Neural cell (in vitro differentiated cells): ENCODE measurements at regions not wholly inside any gene's neighbourhood (a gene's known extent, or its start where the extent isn't known, plus 50 kb on each side); places are given as distances from the start of the nearest gene placed in this dataset.
A peak's percentile ranks its signal among the peaks of the same experiment; 100 is the strongest.

ENCODE experiments used
- H2AFZ ChIP-seq: fragments of 200-600, 300-800 bp; sonication (generic), shearing (Covaris generic); 2 replicates; pipeline ENCODE4 v1.6.0; 2014; ENCODE audit warnings: low read depth, mild to moderate bottlenecking, antibody characterized with exemption, low read length, moderate library complexity
- H3F3A ChIP-seq: fragments of 200-600 bp; shearing (Covaris generic); 2 replicates; pipeline ENCODE4 v1.6.1; 2016; ENCODE audit warnings: mild to moderate bottlenecking, moderate library complexity, mixed read lengths, antibody characterized with exemption, low read length; ENCODE audit not compliant: insufficient read depth, poor library complexity, severe bottlenecking
- H3K27ac ChIP-seq: fragments of 200-600, 300-800 bp; sonication (generic), shearing (Covaris generic); 2 replicates; pipeline ENCODE4 v1.5.1; 2014; ENCODE audit warnings: mild to moderate bottlenecking, low read length, moderate library complexity
- H3K27me3 ChIP-seq: fragments of 300-800, 200-600 bp; sonication (generic), shearing (Covaris generic); 2 replicates; pipeline ENCODE4 v1.6.0; 2014; ENCODE audit warnings: mild to moderate bottlenecking, low read depth, low read length, moderate library complexity; ENCODE audit not compliant: insufficient read depth
- H3K36me3 ChIP-seq: fragments of 300-800, 200-600 bp; sonication (generic), shearing (Covaris generic); 2 replicates; pipeline ENCODE4 v1.5.1; 2014; ENCODE audit warnings: mild to moderate bottlenecking, antibody characterized with exemption, low read length, moderate library complexity; ENCODE audit not compliant: insufficient read depth
- H3K4me2 ChIP-seq: fragments of 300-800, 200-600 bp; sonication (generic), shearing (Covaris generic); 2 replicates; pipeline ENCODE4 v1.6.0; 2014; ENCODE audit warnings: mild to moderate bottlenecking, low read length
- H3K4me3 ChIP-seq: fragments of 300-800, 200-600 bp; sonication (generic), shearing (Covaris generic); 2 replicates; pipeline ENCODE4 v1.5.1; 2014; ENCODE audit warnings: mild to moderate bottlenecking, low read length, moderate library complexity
- H3K79me2 ChIP-seq: fragments of 200-600 bp; shearing (Covaris generic); replicated peaks from 2 replicates; pipeline ENCODE4 v1.6.0; 2014; ENCODE audit warnings: mild to moderate bottlenecking, low read length, moderate library complexity; ENCODE audit not compliant: insufficient read depth
- H3K9ac ChIP-seq: fragments of 300-800, 200-600 bp; sonication (generic), shearing (Covaris generic); 2 replicates; pipeline ENCODE4 v1.6.1; 2016; ENCODE audit warnings: mild to moderate bottlenecking, low read length, mixed read lengths
- H3K9me2 ChIP-seq: fragments of 200-600 bp; shearing (Covaris generic); 2 replicates; pipeline ENCODE4 v1.6.1; 2016; ENCODE audit warnings: mild to moderate bottlenecking, low read length, mixed read lengths; ENCODE audit not compliant: insufficient read depth
- H3K9me3 ChIP-seq: fragments of 200-600, 300-800 bp; sonication (generic), shearing (Covaris generic); 2 replicates; pipeline ENCODE4 v1.6.1; 2016; ENCODE audit warnings: mild to moderate bottlenecking, mixed run types, low read length, moderate library complexity, mixed read lengths
- H4K20me1 ChIP-seq: fragments of 200-600 bp; shearing (Covaris generic); 2 replicates; pipeline ENCODE4 v1.6.1; 2016; ENCODE audit warnings: mild to moderate bottlenecking, mixed run types; ENCODE audit not compliant: insufficient read depth
- CTCF ChIP-seq: fragments of 450-650 bp; IDR thresholded peaks from 2 replicates; pipeline ENCODE4 v1.5.1; 2014; ENCODE audit warnings: antibody characterized with exemption, mild to moderate bottlenecking, moderate library complexity; ENCODE audit not compliant: poor library complexity, severe bottlenecking
- EP300 ChIP-seq: fragments of 450-650 bp; conservative IDR thresholded peaks from 2 replicates; pipeline ENCODE4 v1.6.1; 2014; ENCODE audit warnings: antibody characterized with exemption, mild to moderate bottlenecking, moderate library complexity; ENCODE audit not compliant: poor library complexity, severe bottlenecking
- EZH2 ChIP-seq: fragments of 200-600, 300-800 bp; shearing (Covaris generic), sonication (generic); IDR thresholded peaks from 2 replicates; pipeline ENCODE4 v1.6.1; 2014; ENCODE audit warnings: antibody characterized with exemption, low read length, borderline replicate concordance, mild to moderate bottlenecking; ENCODE audit not compliant: insufficient read depth, poor library complexity, severe bottlenecking
- MXI1 ChIP-seq: fragments of 450-650 bp; conservative IDR thresholded peaks from 2 replicates; pipeline ENCODE4 v1.6.1; 2014; ENCODE audit warnings: antibody characterized with exemption, mild to moderate bottlenecking; ENCODE audit not compliant: poor library complexity, severe bottlenecking
- POLR2AphosphoS5 ChIP-seq: IDR thresholded peaks from 2 replicates; pipeline ENCODE4 v1.6.1; 2012
- RAD21 ChIP-seq: fragments of 450-650 bp; conservative IDR thresholded peaks from 2 replicates; pipeline ENCODE4 v1.6.1; 2014; ENCODE audit warnings: antibody characterized with exemption, mild to moderate bottlenecking, moderate library complexity
- REST ChIP-seq: IDR thresholded peaks from 2 replicates; pipeline ENCODE4 v1.6.1; 2012; ENCODE audit warnings: borderline replicate concordance
- SMC3 ChIP-seq: fragments of 450-650 bp; conservative IDR thresholded peaks from 2 replicates; pipeline ENCODE4 v1.6.1; 2014; ENCODE audit warnings: antibody characterized with exemption, mild to moderate bottlenecking, moderate library complexity; ENCODE audit not compliant: poor library complexity
- TAF1 ChIP-seq: IDR thresholded peaks from 2 replicates; pipeline ENCODE4 v1.6.1; 2012; ENCODE audit warnings: low read depth

- TF ChIP-seq RAD21 (no peak), TAF1 (no peak), MXI1 (no peak), EP300 (no peak), EZH2 (no peak), POLR2AphosphoS5 (no peak), REST (no peak), SMC3 (no peak), CTCF (no peak)
- no peaks in the 10 kb centered on the region for H4K20me1 ChIP-seq
- H3F3A ChIP-seq, result no peaks in the 10 kb centered on the region
- no peaks in the 10 kb centered on the region for H3K36me3 ChIP-seq
- no peaks in the 10 kb centered on the region for H3K9me3 ChIP-seq
- H3K9me2 ChIP-seq, result no peaks in the 10 kb centered on the region
- no peak overlapping the region for H3K4me3 ChIP-seq
- no peak overlapping the region for H3K4me2 ChIP-seq
- H3K79me2 ChIP-seq, result no peaks in the 10 kb centered on the region
- no peak overlapping the region for H3K9ac ChIP-seq
- H3K27ac ChIP-seq, result no peak overlapping the region
- H3K27me3 ChIP-seq, result no peaks in the 10 kb centered on the region
- H2AFZ ChIP-seq, result no peak overlapping the region
Measured at GRCh38 chr3:182673336-182673735, 120.0 kb upstream of the ATP11B start.

DNA sequence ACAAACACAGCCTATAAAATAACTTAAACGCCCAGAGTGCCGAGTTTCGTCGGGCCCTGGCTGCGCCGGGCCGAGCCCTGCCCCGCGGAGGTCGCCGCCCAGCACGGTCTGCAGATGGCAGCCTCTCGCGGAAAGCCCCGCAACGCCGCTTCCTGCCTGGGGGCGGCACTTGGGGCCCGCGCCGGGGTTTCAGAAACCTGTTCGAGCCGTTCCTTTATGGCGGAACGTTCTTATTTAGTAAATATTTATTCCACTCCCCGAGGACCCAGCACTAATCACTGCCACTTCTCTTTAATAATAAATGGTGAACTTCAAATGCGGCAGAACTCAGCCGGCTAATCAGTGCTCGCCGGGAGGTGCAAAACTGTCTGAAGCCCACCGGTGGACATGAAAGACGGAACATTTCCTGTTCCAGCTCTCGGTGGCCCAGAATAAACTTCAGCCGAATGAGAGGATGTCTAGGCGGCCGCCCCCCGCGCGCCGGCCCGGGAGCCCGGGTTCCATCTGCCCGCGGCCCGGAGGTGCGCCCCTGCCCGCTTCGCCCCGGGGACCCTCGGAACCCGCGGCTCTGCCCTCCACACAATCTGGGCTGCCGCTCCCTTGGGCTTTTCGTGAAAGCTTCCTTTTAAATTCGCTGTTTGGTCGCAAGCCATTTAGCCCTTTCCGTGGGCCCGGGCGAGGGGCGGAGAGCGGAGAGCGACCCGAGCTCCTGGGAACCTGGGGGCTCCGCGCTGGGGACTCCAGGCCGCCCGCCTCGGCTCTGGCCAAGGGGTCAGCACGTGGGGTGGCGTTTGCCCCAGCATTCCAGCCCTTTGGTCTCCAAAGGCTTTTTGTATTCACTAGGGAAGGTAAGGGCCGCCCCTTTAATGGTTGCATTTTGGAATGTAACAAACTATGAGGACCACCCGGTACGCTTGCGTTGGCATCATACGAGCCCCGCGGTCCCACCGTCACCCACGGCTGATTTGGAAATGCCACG, 110.8 kb upstream of the ATP11B start:
- no peak overlapping the region for H3K9ac ChIP-seq
- H3K36me3 ChIP-seq, result no peaks in the 10 kb centered on the region
- no peaks in the 10 kb centered on the region for H3K9me3 ChIP-seq
- H3F3A ChIP-seq, result no peaks in the 10 kb centered on the region
- no peak overlapping the region for H3K27ac ChIP-seq
- peaks cover 15% of the 10 kb centered on the region for H3K27me3 ChIP-seq
- no peak for TF ChIP-seq EZH2
- peak; percentile 60 for TF ChIP-seq CTCF
- TF ChIP-seq SMC3, result peak; percentile 24
- H2AFZ ChIP-seq, result no peak overlapping the region
- H3K9me2 ChIP-seq, result no peaks in the 10 kb centered on the region
- peak overlapping the region; percentile 64 for H3K4me3 ChIP-seq
- no peaks in the 10 kb centered on the region for H4K20me1 ChIP-seq
- H3K4me2 ChIP-seq, result peak overlapping the region; percentile 33
- H3K79me2 ChIP-seq, result no peaks in the 10 kb centered on the region
